PC-3 (cell line): ENCODE measurements at regions not wholly inside any gene's neighbourhood (a gene's known extent, or its start where the extent isn't known, plus 50 kb on each side); places are given as distances from the start of the nearest gene placed in this dataset.

Experiments
- ATAC-seq: fragments of 200-7000 bp; cut with Tn5 transposase; 2 replicates; pipeline ENCODE4 v1.9.1; 2020; ENCODE audit warnings: mild to moderate bottlenecking, moderate library complexity
- BruUV-seq: library from RNA; stranded (reverse); fragments of 400-500 nt; replicated peaks from 2 replicates; lab custom pipeline; 2021; lab: Mats Ljungman, UMichigan
- CTCF ChIA-PET: fragments of 300-600 bp; sonication (Branson Sonifier 250); formaldehyde crosslinking; loops from one replicate; lab custom pipeline; 2022; ENCODE audit warnings: antibody characterized with exemption; lab: Charles Lee
- POLR2A ChIA-PET: fragments of 300-600 bp; sonication (Branson Sonifier 250); formaldehyde crosslinking; loops from one replicate; lab custom pipeline; 2022; ENCODE audit warnings: antibody characterized with exemption; ENCODE audit not compliant: unreplicated experiment; lab: Charles Lee
- DNase-seq: peaks from one replicate; pipeline ENCODE4 v3.0.0-alpha.2; 2015
- H2AFZ ChIP-seq: fragments of 300-600 bp; sonication (generic); 2 replicates; pipeline ENCODE4 v1.6.0; 2016; ENCODE audit warnings: antibody characterized with exemption, low read length
- H3F3A ChIP-seq: fragments of 300-600 bp; sonication (generic); one replicate; pipeline ENCODE4 v1.6.0; 2017; ENCODE audit warnings: antibody characterized with exemption, low read length, control low read depth, mild to moderate bottlenecking; ENCODE audit not compliant: unreplicated experiment
- H3K27ac ChIP-seq: fragments of 300-600 bp; sonication (generic); 2 replicates; pipeline ENCODE4 v1.5.1; 2016; ENCODE audit warnings: mild to moderate bottlenecking, low read length
- H3K27me3 ChIP-seq: fragments of 300-600 bp; sonication (generic); 2 replicates; pipeline ENCODE4 v1.6.1; 2016; ENCODE audit warnings: low read length, mixed read lengths
- H3K36me3 ChIP-seq: fragments of 300-600 bp; sonication (generic); 2 replicates; pipeline ENCODE4 v1.6.1; 2016; ENCODE audit warnings: low read depth, mixed run types, low read length, mixed read lengths
- H3K4me1 ChIP-seq: fragments of 300-600 bp; sonication (generic); 2 replicates; pipeline ENCODE4 v1.5.1; 2016; ENCODE audit warnings: low read length; ENCODE audit not compliant: insufficient read depth
- H3K4me2 ChIP-seq: fragments of 300-600 bp; sonication (generic); 2 replicates; pipeline ENCODE4 v1.6.0; 2016; ENCODE audit warnings: low read length
- H3K4me3 ChIP-seq: fragments of 300-600 bp; sonication (generic); 2 replicates; pipeline ENCODE4 v1.5.1; 2016; ENCODE audit warnings: mild to moderate bottlenecking, low read length, mixed read lengths
- H3K79me2 ChIP-seq: fragments of 300-600 bp; sonication (generic); 2 replicates; pipeline ENCODE4 v1.6.1; 2017; ENCODE audit warnings: low read length, mixed read lengths
- H3K9ac ChIP-seq: fragments of 300-600 bp; sonication (generic); 2 replicates; pipeline ENCODE4 v1.6.0; 2016; ENCODE audit warnings: mild to moderate bottlenecking, low read length
- H3K9me2 ChIP-seq: fragments of 300-600 bp; sonication (generic); replicated peaks from 2 replicates; pipeline ENCODE4 v1.6.1; 2016; ENCODE audit warnings: mixed run types, low read length, mixed read lengths
- H3K9me3 ChIP-seq: fragments of 300-600 bp; sonication (generic); 2 replicates; pipeline ENCODE4 v1.6.1; 2016; ENCODE audit warnings: low read length, mixed read lengths
- H4K20me1 ChIP-seq: fragments of 300-600 bp; sonication (generic); 2 replicates; pipeline ENCODE4 v1.6.1; 2016; ENCODE audit warnings: low read length, mixed read lengths
- EZH2 ChIP-seq: fragments of 300-600 bp; sonication (generic); IDR thresholded peaks from one replicate; pipeline ENCODE4 v1.6.1; 2017; ENCODE audit warnings: antibody characterized with exemption, mild to moderate bottlenecking, low read length; ENCODE audit not compliant: unreplicated experiment
- EZH2phosphoT487 ChIP-seq: fragments of 300-600 bp; sonication (generic); IDR thresholded peaks from 2 replicates; pipeline ENCODE4 v1.6.1; 2018; ENCODE audit warnings: mild to moderate bottlenecking, antibody characterized with exemption, low read length, borderline replicate concordance
- intact Hi-C: fragments of 100-400 bp; cut with micrococcal nuclease; formaldehyde crosslinking; loops from 2 replicates; pipeline ENCODE4 v1.9.0; 2023
- TF ChIP-seq, protein P1 (sequence below): fragments of 300-600 bp; sonication (generic); conservative IDR thresholded peaks from 2 replicates; pipeline ENCODE4 v1.5.1; 2017; ENCODE audit warnings: antibody characterized with exemption, low read depth, mild to moderate bottlenecking, low read length

DNA sequence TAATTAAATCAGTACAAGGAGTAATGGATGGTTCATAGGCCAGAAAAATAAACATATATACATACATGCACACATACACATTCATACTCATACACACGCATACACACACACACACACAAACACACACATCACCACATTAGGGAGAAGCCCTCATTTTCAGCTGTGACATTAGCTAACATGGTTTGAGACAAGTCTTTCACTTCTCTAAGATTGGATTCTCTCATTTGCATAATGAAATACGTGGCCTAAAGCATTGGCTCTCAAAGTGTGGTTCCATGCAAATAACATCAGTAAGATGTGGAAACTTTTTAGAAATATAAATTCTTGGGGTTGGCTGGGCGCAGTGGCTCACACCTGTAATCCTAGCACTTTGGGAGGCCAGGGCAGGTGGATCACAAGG lies 452.6 kb downstream of the TAFA4 start:
- Histone ChIP-seq H3K27me3 (no peaks in the 10 kb centered on the region), H3K4me3 (no peak overlapping the region), H3K27ac (no peak overlapping the region), H3K9ac (no peak overlapping the region), H3K4me1 (no peaks in the 10 kb centered on the region), H2AFZ (no peak overlapping the region), H4K20me1 (no peaks in the 10 kb centered on the region), H3F3A (no peaks in the 10 kb centered on the region), H3K9me2 (no peaks in the 10 kb centered on the region), H3K36me3 (no peaks in the 10 kb centered on the region), H3K9me3 (no peaks in the 10 kb centered on the region), H3K4me2 (no peak overlapping the region), H3K79me2 (no peaks in the 10 kb centered on the region)
- DNase-seq (no peak), ATAC-seq (no peak)
- POLR2A ChIA-PET = no interaction called here
- no TSS peak for BruUV-seq
- no peak for TF ChIP-seq EZH2
- no peak for TF ChIP-seq EZH2phosphoT487
- TF ChIP-seq, protein P1, sequence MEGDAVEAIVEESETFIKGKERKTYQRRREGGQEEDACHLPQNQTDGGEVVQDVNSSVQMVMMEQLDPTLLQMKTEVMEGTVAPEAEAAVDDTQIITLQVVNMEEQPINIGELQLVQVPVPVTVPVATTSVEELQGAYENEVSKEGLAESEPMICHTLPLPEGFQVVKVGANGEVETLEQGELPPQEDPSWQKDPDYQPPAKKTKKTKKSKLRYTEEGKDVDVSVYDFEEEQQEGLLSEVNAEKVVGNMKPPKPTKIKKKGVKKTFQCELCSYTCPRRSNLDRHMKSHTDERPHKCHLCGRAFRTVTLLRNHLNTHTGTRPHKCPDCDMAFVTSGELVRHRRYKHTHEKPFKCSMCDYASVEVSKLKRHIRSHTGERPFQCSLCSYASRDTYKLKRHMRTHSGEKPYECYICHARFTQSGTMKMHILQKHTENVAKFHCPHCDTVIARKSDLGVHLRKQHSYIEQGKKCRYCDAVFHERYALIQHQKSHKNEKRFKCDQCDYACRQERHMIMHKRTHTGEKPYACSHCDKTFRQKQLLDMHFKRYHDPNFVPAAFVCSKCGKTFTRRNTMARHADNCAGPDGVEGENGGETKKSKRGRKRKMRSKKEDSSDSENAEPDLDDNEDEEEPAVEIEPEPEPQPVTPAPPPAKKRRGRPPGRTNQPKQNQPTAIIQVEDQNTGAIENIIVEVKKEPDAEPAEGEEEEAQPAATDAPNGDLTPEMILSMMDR = no peak
- intact Hi-C loops = no loop called here
- CTCF ChIA-PET = no interaction called here

DNA sequence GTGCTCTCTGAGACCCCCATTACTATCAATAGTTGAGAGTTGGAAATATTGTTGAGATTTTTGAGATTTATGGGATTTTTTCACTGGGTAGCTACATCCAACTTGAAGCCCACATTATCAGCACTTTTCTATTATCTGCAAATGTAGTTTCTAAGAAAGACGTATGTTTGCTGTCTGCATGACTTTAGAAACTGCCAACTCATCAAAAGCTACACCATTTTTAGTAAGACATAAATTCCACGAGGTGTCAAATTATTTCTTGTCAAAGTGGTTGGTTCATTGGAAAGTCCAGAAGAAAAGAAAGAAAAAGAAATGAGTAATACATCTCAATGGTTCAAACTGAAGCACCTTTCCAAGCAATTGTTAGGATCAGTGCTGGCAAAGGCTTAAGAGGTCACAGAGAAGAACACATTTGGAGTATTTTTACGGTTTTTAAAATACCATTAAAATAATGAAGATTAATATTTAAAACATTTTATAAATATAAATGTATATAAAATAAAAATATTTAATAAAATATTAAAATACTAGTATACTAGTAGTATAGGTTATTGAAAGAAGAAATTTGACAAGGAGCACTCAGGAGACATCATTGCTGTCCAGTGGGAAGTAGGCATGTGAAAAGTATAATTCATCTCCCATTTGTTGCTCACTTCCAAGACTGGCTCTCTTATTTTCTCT lies 463.5 kb downstream of the TAFA4 start:
- CTCF ChIA-PET = no interaction called here
- no peak overlapping the region for H3K4me2 ChIP-seq
- H3K36me3 ChIP-seq = no peaks in the 10 kb centered on the region
- DNase-seq (no peak), ATAC-seq (no peak)
- BruUV-seq = no TSS peak
- H3K4me1 ChIP-seq = no peaks in the 10 kb centered on the region
- intact Hi-C loops = no loop called here
- no peaks in the 10 kb centered on the region for H3F3A ChIP-seq
- no peaks in the 10 kb centered on the region for H3K79me2 ChIP-seq
- H3K27me3 ChIP-seq = no peaks in the 10 kb centered on the region
- no peak overlapping the region for H2AFZ ChIP-seq
- H3K9ac ChIP-seq = no peak overlapping the region
- H3K4me3 ChIP-seq = no peak overlapping the region
- POLR2A ChIA-PET = no interaction called here
- no peaks in the 10 kb centered on the region for H3K9me2 ChIP-seq
- no peaks in the 10 kb centered on the region for H3K9me3 ChIP-seq
- TF ChIP-seq, protein P1 = no peak
- no peak for TF ChIP-seq EZH2
- H3K27ac ChIP-seq = no peak overlapping the region
- H4K20me1 ChIP-seq = no peaks in the 10 kb centered on the region

DNA sequence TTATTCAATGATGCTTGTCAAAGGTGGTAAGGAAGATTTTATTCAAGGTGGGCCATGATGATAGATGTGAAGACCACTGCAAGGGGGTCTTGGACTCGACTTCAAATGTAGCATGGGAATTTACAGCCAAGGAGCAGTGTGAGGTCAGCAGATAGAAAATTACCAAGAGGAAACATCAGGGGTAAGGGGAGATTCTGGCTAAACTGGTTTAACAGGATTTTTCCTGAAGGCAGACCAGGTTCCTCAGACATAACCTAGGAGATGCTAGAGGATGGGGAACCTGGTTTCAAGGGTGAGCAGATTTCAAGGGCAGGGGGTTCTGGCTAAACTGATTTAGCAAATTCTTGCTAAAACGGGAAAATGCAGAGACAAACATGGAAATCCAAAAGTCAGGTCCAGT lies 464.9 kb downstream of the TAFA4 start:
- H3K9me2 ChIP-seq = no peaks in the 10 kb centered on the region
- no peak overlapping the region for H3K4me2 ChIP-seq
- no peak overlapping the region for H3K9ac ChIP-seq
- H3K9me3 ChIP-seq = no peaks in the 10 kb centered on the region
- POLR2A ChIA-PET = no interaction called here
- H3F3A ChIP-seq = no peaks in the 10 kb centered on the region
- TF ChIP-seq EZH2phosphoT487 = no peak
- no peak for TF ChIP-seq EZH2
- TF ChIP-seq, protein P1 = no peak
- BruUV-seq = no TSS peak
- no peaks in the 10 kb centered on the region for H3K36me3 ChIP-seq
- CTCF ChIA-PET = no interaction called here
- H3K27ac ChIP-seq = no peak overlapping the region
- DNase-seq (peak; percentile 4), ATAC-seq (no peak)
- H3K4me1 ChIP-seq = no peaks in the 10 kb centered on the region
- no peaks in the 10 kb centered on the region for H4K20me1 ChIP-seq
- intact Hi-C loops = no loop called here
- no peak overlapping the region for H3K4me3 ChIP-seq
- no peaks in the 10 kb centered on the region for H3K27me3 ChIP-seq
- no peak overlapping the region for H2AFZ ChIP-seq
- no peaks in the 10 kb centered on the region for H3K79me2 ChIP-seq
